ENCODE measurements at regions not wholly inside any gene's neighbourhood (a gene's known extent, or its start where the extent isn't known, plus 50 kb on each side); places are given as distances from the start of the nearest gene placed in this dataset.
"Not testable (repeated sequence)": the region's sequence is repeated elsewhere in the genome, so short reads cannot be mapped to it uniquely, and the experiment has no call there.

DNA sequence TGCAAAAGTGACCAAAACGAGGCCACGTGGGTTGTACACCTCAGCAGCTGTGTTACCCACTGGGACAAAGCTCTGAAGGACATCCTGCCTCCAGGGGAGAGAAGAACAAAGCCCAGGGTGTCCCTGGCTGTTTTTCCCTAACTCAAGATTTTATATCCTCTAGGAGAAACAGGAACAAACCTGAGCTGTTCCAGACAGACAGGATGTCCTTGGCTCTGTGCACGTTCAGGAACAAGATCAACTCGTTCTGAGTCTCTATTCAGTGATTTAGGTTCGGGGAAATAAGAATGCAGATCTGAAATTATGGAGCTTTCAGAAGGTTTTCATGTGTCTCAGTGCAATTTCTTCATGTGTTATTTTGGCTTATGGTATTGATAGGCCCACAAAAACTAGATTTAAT, 465.3 kb downstream of the TMEM121 start:
- DNase-seq = not testable (repeated sequence)

DNA sequence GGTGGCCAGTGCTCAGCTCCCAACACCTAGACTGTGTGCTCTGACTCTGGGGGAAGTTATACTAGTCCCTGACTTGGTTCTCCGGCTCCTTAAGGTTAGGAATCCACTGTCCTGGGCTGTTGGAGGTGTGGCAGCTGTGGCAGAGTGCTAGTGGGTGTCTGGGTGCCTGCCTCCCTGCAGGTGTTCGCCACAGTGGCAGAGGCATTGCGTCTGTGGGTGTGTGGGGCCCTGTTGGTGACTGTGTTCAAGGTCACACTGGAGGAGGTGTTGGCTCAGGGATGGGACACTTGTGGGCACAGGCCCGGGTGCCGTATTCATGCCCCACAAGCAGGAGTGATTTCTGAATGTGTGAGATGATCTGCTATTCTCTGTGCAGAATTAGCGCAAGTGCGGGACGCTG, 467.4 kb downstream of the TMEM121 start:
- DNase-seq = no peak

DNA sequence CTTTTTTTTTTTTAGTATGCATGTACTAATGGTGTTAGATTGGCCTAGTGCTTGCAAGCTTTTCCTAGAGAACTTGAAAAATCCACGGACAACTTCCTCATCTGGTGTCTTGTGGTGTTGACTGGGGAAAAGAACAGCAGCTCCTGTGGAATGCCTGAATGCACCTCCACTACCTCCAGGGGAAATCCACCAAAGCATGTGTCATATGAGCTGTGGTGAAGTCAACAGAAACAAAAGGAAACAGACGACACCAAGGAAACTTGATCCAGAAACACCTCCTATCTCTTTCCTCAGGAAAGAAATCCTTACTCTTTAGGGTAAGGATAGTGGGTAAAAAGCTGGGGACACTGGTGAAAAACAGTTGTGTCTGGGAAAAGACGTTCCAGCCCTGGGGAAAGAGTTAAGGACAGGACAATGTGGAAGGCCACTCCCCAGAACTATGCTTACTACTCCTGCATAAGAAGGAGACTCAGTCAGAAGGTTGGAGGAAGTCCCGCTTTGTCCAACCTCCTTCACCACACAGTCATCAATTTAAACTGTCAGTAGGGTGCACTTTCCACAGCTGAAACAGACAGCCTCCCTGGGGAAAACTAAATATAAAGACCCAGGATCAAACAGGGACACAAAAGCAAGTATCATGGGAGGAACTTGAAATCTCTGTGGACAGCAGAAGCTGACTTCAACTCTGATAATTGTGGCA, 468.8 kb downstream of the TMEM121 start:
- not testable (repeated sequence) for DNase-seq

DNA sequence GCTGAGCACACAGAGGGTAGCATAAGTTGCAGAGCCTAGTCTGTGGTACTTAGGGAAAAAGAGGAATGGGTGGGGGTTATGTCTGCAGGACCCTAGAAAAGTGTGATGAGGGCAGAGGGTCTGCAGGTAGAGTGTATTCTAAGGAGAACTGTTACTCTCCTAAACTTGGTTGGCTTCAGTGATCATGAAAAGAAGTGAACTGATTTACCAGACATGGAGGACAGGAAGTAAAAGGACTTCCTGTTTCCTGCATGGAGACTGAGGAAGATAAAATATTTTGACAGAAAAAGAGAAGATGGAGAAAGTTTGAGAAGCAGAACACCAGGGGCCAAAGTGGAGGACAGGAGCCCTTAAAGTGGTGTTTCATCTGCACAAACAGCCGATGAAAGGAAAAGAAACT, 472.2 kb downstream of the TMEM121 start:
- not testable (repeated sequence) for DNase-seq

DNA sequence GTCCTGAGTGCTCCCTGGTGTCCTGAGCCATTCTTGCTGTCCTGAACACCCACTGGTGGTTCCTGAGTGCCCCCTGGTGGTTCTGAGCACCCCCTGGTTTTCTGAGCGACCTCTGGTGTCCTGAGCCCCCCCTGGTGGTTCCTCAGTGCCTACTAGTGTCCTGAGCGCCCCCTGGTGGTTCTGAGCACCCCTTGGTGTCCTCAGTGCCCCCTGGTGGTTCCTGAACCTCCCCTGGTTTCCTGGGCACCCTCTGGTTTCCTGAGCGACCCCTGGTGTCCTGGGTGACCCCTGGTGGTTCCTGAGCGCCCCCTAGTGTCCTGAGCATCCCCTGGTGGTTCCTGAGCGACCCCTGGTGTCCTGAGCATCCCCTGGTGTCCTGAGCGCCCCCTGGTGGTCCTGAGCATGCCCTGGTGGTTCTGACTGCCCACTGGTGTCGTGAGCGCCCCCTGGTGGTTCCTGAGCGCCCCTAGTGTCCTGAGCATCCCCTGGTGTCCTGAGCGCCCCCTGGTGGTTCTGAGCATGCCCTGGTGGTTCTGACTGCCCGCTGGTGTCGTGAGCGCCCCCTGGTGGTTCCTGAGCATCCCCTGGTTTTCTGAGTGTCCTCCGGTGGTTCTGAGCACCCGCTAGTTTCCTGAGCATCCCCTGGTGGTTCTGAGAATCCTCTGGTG, 473.1 kb downstream of the TMEM121 start:
- peak; percentile 84 to 94 for DNase-seq

DNA sequence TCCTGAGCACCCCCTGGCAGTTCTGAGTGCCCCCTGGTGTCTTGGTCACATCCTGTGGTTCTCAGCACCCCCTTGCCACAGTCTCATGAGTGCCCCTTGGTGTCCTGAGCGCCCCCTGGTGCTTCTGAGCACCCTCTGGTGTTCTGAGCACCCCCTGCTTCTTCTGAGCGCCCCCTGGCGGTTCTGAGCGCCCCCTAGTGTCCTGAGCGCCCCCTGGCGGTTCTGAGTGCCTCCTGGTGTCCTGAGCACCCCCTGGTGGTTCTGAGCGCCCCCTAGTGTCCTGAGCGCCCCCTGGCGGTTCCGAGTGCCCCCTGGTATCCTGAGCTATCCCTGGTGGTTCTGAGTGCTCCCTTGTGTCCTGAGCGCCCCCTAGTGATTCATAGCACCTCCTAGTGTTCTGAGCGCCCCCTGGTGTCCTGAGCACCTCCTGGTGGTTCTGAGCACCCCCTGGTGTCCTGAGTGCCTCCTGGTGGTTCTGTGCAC, 473.7 kb downstream of the TMEM121 start:
- DNase-seq = peak; percentile 43 to 73

DNA sequence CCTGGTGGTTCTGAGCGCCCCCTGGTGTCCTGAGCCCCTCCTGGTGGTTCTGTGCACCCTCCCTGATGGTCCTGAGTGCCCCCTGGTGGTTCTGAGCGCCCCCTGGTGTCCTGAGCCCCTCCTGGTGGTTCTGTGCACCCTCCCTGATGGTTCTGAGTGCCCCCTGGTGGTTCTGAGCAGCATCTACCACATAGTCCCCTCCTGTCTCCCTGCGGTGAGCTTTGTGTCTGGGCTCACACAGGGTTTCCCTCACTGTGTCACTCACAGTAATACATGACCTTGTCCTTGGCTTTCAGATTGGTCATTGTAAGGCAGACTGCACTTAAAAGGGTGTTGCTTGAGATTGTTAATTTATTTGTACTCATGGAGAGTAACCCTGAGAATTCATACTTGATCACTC, 474.9 kb downstream of the TMEM121 start:
- not testable (repeated sequence) for DNase-seq

DNA sequence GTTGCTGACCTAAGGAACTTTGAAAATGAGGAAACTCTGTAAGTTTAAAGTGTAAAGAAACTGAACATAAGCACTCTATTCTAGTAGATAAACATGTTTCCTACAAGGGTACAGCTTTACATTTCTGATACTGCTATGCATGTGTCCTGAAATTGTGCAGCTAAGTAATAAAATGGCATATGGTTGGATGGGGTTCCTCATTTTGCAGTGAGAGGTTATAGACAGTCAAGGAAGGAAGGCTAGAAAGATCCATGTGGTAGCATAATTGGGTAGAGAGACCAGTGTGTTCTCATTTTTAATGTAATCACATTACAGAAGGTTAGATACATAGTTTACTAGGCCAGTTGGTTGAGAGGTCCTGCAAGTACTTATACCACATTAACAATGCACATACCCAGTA, 477.0 kb downstream of the TMEM121 start:
- no peak for DNase-seq

DNA sequence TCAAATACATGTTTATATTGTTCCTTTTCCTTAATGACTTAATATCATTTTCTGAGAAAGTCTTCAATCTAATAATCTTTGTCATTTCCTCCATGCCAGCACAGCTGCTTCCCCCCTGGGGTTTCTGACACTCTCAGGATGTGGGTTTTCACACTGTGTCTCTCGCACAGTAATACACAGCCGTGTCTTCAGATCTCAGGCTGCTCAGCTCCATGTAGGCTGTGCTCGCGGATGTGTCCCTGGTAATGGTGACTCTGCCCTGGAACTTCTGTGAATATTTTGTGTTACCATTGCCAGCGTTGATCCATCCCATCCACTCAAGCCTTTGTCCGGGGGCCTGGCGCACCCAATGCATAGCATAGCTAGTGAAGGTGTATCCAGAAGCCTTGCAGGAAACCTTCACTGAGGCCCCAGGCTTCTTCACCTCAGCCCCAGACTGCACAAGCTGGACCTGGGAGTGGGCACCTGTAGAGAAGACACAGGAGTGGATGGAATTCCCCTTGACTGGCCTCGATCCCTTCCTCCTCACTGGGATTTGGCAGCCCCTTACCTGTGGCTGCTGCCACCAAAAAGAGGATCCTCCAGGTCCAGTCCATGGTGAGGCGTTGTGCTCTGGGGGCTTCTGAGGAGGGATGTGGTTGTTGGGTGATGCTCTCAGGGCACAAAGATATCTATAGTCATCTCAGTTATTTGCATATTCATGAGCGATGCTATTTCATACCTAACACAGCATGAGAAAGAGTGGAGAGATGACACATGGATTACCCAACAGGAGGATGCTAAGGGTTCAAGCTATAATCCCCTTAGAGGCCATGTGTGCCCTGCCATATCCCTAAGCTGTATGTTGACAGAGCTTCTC, 478.8 kb downstream of the TMEM121 start:
- peak; percentile 68 to 71 for DNase-seq

DNA sequence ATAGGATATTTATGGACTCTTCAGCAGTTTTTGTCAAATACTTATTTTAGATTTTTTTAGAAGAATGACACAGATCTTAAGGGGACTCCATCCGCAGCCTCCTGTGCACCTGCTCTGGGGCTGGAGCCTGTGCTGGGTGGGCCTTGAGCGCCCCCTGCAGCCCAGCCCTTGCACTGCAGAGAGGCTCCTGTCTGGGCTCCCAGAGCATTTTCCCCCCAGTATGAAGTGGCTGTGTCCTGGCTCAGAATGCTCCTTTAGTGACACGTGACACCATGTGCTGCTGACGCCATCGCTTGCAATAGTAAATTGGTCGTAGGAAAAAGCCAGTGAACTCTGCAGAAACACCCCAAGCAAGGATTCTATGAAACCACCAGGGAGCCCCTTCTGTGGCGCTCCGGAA, 479.7 kb downstream of the TMEM121 start:
- peak; percentile 59 to 73 for DNase-seq

DNA sequence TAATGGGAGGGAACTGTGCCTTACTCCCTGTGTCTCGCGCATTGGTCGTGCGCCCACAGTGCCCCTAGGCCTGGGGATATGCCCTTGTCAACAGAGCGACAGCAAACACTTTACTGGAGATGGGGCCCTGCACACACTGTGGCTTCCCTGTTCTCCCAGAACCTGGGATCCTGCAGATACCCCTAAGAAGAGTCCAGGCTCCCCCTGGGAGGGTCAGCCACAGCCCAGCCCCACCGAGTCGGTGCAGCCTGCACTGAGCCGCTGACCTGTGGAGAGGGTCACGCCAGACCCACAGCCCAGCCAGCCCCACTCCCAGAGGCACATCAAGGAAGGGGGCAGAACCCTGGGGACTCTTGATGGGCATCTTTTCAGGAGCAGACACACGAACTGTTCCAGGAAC, 480.3 kb downstream of the TMEM121 start:
- DNase-seq = not testable (repeated sequence)

DNA sequence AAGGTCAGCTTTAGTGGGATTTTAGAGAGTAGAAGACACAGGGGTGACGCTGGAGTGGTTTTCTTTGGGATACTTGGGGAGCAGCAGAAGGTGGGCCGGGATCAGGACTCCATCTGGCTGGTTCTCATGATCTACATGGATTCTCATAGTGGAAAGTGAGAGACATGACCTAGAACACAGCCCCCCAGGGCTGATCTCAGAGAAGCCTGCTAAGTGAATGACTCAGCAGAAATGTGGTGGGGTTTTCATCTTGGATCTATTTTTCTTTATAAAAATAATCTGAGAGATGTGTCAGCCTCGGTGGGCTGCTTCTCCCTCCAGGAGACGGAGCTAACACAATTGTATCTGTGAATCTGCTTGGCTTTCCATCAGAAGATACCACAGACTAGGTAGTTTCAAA, 484.4 kb downstream of the TMEM121 start:
- DNase-seq = no peak

DNA sequence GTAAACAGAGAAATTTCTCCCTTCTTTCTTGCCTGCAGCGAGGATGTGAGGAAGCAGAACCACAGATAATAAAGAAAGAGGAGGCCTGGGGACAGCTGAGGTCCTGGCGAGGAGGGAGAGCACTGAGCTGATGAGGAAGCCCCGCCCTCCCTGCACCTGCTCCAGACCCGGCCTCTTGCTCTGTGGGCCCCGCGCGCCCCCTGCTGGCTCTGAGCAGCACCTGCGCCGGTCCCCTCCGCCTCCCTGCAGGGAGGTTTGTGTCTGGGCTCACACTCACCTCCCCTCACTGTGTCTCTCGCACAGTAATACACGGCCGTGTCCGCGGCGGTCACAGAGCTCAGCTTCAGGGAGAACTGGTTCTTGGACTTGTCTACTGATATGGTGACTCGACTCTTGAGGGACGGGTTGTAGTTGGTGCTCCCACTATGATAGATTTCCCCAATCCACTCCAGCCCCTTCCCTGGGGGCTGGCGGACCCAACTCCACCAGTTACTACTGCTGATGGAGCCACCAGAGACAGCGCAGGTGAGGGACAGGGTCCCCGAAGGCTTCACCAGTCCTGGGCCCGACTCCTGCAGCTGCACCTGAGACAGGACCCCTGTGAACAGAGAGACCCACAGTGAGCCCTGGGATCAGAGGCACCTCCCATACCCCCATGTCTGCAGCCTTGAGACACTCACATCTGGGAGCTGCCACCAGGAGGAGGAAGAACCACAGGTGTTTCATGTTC, 485.4 kb downstream of the TMEM121 start:
- DNase-seq = peak; percentile 82 to 89

DNA sequence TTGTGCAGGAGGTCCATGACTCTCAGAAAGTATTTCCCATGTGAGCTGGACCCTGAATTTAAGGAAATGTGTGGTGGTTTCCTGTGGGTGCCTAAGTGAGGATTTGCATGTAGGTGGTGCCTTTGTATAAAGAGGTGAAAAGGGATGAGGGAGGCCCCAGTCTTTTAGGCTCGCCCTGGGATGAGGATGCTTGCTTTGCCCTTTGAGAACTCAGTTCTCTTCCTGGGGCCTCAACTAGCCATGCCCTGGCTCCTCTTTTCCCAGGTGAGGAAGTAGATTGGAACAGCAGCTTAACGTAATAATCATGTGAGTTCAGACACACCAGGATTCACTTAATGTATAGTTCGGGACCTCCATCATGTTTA, 486.0 kb downstream of the TMEM121 start:
- DNase-seq = not testable (repeated sequence)

DNA sequence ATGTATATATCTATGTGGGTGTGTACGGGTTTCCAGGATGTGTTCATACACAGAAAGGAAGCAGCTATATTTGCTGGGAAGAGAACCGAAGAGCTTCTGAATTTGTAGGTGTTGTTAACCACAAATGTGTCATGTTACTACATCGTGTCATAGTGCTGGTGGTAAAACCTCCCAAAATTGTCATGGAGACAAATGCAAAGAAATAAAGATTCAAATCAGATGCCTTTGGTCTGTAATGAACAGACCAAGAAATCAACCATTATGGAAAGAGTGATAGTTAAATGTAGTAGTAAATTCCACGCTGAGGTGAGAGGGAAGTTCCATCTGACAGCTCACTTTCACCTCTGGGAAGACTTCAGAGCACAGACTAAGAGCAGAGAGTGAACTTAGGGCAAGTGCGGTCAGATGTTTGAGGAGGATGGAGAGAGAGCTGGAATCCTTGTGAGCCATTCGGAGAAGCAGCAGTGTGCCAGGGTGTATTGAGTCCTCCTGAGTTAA, 487.5 kb downstream of the TMEM121 start:
- no peak for DNase-seq

DNA sequence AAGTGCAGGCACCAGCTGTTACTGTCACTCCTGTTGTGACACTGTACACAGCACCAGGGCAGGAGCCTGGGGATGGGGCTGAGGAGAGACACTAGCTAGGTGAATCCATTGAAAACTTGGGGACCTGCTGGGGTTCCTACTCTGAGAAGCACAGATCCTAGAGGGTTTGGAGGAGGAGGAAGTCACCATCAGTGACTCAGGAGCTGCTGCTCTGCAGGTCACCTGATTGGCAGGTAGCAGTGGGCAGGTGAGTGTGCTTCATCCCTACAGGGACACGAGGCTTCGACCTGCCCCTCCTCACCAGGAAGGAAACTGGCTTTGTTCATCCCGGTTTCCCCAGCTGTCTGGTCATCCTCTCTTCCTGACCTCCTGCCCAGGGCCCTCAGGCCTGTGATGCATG, 491.6 kb downstream of the TMEM121 start:
- DNase-seq = not testable (repeated sequence)

DNA sequence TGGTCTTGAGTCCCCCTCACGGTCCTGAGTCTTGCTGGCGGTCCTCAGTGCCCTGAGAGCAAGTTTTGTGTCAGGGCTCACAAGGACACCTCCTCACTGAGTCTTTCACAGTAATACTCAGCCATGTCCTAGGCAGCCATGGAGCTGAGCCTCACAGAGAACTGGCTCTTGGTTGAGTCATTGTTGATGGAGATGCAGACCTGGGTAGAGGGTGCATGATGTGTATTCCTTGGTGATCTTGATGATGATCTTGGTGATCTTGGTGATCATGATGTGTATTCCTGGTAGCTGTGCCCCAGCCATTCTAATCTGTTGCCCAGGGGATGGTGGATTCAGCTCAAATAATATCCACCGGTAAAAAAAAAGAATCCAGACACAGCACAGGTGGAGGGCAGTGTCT, 495.4 kb downstream of the TMEM121 start:
- no peak for DNase-seq

DNA sequence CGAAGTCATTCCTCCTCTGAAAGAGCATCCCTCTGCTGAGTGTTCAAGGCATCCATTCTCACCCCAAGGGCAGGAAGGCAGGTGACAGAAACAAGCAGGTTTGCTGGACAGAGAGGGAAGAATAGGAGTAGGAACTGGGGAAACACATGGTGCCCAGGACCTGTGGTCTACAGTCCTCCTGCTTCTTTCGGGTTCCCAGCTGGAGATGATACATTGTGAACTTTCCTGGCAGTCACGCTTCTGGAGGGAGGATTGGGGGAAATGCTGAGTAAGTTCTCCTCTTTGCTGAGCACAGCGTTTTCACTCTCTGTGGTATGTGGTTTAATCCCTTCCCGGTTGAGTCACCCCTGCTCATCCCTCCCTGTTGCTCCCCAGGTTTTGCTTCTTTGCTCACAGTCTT, 496.3 kb downstream of the TMEM121 start:
- not testable (repeated sequence) for DNase-seq

DNA sequence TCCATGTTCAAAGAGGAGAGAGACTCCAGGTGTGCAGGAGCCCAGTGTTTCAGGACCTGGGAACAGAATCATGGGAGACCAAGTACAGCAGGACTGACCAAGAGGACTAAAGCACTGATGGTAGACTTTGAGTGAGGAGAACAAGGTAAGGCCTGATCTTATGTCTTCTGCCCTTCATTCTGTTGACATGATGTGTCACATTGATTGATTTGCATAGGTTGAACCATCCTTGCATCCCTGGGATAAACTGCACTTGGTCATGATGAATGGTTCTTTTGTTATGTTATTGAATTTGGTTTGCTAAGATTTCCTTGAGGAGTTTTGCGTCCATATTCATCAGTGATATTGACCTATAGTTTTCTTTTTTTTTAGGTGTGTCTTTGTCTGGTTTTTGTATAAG, 497.0 kb downstream of the TMEM121 start:
- DNase-seq = no peak

DNA sequence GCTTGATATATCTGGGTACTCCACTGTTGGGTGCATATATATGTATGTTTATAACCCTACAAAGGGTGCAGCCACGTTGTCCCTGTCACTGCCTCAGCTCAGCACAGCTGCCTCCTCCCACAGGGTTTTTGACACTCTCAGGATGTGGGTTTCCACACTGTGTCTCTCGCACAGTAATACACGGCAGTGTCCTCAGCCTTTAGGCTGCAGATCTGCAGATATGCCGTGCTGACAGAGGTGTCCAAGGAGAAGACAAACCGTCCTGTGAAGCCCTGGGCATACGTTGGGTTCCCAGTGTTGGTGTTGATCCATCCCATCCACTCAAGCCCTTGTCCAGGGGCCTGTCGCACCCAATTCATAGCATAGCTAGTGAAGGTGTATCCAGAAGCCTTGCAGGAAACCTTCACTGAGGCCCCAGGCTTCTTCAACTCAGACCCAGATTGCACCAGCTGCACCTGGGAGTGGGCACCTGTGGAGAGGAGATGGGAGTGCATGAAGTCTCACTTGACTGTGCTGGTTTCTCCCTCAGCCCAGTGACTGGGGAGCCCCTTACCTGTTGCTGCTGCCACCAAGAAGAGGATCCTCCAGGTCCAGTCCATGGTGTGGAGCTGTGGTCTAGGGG, 498.7 kb downstream of the TMEM121 start:
- DNase-seq = peak in 1 of 2 donors; percentile 41

DNA sequence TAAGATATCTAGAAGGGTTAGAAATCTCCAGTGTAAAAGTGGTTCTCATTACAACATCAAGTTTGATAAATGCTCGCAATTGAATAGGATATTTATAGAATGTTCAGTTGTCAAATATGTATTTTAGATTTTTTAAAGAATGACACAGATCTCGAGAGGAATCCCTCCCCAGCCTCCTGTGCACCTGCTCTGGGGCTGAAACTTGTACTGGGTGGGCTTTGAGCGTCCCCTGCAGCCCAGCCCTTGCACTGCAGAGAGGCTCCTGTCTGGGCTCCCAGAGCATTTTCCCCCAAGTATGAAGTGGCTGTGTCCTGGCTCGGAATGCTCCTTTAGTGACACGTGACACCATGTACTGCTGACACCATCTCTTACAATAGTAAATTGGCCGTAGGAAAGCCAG, 499.6 kb downstream of the TMEM121 start:
- no peak for DNase-seq

DNA sequence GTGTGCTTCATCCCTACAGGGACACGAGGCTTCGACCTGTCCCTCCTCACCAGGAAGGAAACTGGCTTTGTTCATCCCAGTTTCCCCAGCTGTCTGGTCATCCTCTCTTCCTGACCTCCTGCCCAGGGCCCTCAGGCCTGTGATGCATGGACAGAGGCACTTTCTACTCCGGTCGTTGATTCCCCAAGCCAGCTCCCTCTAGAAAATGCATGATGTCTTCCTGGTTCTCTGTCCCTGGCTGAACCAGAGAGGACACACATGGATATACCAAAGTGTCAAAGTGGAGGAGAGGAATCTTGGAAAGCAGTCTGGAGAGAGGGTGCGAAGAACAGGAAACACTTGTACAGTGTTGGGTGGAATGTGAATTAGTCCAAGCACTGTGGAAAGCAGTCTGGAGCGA, 501.4 kb downstream of the TMEM121 start:
- DNase-seq = not testable (repeated sequence)

Measured in stimulated activated CD4-positive, alpha-beta T cell treated with anti-CD3 and anti-CD28 coated beads, Interleukin-2, amount 100 ng/mL, for 24 hours (primary cell).